Activated CD4-positive, alpha-beta T cell treated with anti-CD3 and anti-CD28 coated beads for 48 hours (primary cell): ENCODE measurements at regions not wholly inside any gene's neighbourhood (a gene's known extent, or its start where the extent isn't known, plus 50 kb on each side); places are given as distances from the start of the nearest gene placed in this dataset.

Experiments used
- DNase-seq: peaks from one replicate; pipeline ENCODE4 v3.0.0-alpha.2; 2020

DNA sequence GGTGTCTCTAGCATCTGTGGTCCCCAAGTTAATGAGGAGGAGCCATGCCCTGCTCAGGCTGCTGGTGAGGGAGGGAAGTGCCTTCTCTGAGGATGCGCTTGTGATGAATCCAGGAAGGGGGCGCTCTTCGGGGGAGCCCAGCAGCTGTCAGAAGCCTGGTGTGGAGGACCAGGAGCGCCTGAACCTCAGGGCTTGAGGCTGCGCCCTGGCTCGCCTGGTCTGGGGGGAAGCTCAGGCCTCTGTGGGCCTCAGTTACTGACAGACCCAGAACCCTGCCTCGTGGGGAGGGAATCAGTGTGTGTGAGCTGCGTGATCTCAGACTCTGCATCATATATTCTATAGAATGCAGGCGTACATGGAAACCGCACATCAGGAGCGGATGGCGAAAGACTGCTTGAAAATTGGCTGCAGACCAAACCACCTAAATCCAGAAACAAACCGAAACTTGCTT, 126.1 kb downstream of the SEC14L1 start:
- DNase-seq, result peak; percentile 46

DNA sequence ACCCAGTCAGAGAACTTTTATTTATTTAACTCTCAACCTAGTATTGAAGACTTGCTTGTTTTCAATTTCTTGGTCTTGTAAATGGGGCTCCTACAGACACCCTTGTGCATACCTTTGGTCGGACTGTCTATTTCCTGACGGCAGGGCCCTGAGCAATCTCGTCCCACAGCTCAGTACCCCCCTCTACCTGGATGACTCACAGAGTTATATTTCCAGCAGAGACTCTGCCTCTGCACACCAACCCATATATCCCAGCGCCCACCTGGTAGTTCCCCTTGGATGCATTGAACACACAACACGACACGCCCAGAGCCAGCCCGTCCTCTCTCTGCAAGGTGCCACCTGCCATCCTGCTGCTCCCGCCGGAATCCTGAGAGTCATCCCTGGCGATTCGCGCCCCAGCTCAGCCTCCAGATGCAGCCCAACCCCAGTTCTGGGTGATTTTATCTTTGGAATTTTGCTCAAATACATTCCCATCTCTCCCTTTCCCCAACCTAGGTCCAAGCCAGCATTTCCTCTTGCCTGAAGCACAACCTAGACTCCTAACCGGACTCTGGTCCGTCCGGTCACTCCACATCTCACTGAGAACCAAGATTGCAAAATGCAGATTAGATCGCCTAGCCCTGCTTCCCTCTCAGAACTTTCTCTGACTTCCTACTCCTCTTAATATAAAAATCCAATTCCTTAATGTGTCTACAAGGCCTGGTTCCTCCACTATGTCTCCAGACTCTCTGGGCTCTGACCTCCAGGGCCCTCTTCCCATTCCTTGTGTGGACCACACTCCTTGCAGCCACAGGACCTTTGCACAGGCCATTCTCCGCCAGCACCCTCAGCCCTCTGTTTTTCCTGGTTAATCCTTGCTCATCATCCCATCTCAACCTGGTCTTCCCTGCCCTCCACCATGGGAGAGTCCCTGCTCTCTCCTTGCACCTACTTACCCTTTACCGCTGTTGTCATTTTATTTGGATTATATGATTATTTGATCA, 129.2 kb downstream of the SEC14L1 start:
- no peak for DNase-seq

DNA sequence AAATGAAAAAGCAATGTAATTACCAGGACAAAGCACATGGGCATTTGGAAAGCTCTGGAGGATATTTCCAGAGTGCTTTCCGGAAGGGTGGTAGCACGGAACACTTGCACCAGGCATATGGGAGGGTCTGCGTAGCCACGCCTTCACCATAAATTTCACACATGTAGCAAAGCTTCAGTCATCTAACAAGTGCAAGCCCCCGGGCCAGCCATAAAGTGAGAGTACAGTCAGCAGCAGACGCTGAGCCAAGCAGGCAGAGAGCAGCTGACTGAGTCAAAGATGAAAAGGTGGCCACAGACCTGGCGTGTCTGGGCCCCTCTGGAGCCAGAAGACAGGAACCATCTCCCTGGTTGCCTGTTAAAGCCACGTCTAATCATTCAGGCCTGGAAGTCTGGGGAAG, 130.6 kb downstream of the SEC14L1 start:
- DNase-seq, result no peak

DNA sequence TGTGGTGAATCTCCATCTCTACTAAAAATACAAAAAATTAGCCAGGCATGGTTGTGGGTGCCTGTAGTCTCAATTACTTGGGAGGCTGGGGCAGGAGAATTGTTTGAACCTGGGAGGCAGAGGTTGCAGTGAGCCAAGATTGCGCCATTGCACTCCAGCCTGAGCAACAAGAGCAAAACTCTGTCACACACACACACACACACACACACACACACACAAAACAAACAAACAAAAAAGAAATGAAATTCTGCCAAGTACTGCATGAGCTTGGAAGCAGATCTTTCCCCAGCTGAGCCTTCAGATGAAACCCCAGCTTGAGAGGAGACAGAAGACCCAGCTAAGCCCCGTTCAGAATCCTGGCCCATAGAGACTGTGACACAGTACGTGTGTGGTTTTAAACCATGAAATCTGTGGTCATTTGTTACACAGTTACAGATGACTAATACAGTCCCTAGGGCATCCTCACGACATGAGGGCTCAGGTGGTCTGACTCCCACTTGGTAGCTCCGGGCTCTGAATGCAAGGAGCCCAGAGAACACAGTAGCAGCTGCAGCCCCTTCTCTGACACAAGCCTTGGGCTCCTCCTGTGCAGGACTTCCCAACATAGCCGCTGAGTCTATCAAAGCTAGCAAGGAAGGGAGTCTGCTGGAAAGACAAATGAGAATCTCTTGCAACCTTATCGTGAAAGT, 132.8 kb downstream of the SEC14L1 start:
- DNase-seq, result no peak

DNA sequence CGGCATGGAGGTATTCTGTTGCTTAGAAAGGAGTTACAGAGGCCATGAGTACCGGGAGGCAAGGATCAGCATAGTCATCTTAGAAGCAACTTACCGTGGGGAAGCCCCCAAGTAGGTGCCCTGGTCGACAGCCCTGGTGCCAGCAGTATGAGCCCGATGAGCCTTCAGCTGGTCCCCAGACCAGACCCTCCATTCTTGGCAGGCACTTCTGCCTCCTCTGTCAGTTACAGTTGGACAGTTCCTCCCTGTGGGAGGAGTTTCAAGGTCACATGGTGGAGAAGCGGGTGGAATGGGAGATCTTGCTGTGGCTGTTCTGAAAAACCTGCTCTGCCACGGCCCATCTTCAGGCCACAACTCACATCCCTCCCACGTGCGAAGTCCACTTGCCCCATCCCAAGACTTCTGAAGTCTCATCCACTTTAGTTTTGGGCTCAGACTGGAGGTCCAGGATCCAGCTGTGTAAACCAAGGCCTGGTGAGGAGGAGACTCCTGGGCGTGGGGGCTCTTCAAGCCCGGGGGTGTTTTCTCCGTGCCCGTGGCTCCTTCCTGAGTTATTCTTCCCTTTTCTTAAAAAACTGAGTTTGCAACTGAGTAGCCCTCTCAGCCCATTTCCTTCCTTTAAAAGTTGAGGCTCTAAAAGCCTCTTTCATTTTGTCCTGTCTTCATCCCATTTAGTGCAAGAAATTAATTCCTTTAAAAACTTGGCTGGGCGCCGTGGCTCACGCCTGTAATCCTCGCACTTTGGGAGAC, 133.5 kb downstream of the SEC14L1 start:
- no peak for DNase-seq

DNA sequence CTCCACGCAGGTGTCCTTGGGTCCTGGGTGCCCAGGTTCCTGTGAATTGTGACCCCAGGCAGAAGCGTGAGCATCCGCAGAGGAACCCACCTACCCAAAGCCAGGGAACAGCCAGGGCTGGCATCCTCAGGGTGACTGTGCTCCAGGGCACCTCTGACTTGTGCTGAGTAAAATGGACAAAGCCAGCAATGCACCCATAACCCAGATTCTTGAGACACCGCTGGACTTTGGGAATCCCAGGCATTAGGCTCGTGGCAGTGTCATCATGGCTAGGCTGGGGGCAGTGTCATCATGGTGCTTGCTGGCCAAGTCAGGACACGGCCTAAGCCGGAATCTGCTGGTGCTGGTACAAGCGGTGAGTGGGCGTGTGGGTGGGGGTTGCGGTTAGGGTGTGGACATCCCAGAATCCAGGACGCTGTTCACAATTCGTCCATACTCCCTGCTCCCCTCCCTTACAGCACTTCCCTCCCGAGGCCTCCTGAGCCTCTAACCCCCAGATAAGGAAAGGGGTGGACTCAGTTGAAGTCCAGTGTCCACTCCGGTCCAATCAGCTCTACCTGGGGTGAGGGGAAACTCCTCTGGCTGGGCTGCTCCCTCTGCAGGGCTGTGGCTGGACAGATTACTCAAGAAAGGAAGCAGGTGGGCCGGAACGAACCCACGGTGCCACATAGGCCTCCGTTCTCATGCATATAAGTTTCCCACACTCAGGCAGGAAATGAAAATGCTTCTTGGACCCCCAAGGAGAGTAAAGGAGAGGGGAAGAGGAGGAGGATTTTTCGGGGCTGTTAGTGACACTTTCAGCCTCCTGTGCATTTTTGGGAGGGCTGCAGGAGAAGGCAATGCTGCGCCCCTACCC, 138.9 kb downstream of the SEC14L1 start:
- no peak for DNase-seq

DNA sequence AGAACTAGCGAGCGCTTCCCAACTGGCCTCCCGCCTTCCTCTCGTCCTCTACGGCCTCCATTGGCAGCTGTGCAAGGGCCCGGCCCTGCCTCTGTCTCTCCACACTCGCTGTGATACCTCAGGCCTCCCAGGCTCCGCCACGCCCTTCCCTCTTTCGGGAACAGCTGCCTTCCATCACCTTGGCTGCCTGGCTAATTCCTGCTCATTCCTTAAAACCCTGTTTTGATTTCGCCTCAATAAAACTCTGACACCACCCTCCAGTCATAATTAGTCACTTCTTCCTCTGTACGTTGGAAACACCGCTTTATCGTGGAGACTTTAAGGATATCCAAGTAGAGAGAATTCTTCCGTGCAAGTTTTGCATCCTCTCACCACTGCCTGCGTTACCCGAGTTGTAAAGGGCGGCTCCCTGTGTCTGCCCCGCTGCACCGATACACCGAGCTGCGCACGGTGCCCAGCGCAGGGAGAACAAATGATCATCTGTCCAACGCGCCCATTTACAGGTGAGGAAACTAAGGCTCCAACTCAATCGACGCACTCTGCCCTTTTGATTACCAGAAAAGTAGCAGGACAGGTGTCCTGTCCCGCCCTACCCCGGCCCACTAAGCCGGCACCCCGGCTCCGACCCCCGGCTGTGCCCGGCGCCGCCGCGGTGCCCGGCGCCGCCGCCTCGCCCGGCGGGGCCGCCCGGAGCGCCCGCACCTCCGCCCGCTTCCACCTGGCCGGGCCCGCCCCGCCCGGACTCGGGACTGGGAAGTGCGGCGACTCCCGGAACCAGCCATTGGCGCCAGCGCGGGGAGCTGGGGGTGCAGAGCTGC, 139.7 kb downstream of the SEC14L1 start:
- peak; percentile 26 for DNase-seq

DNA sequence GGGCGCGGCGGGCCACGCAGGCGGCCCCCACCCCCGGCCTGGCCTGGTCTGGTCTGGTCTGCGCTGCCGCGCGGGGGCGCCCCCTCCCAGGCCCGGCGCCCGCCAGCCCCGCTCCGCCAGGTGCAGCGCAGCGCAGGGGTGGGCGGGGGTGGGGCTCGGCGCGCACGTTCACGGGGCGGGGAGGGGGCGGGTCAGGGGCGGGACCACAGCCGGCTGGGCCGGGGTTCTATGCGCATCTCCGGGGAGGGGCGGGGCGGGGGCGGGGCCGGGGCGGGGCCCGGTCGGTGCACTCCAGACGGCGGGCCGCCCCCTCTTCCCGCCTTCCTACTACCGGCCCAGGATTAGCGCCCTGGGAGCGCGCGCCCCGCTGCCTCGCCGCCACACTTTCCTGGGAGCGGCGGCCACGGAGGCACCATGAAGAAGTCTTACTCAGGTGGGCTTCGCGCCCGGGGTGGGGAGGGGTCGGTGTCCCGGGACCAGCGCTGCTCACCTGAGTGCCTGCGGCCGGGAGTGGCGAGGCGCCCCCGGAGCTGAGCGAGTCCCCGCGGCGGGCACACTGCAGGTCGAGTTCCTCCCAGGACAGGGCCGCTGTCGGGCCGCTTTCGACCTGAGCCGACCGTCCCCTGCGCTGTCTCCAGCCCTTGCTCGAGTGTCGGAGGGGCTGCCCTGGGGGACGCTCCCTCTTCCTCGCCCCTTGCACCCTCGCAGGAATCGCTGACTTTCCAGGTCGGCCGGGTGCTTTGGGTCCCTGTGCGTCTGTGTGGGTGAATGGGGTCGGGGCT, 140.5 kb downstream of the SEC14L1 start:
- DNase-seq, result peak; percentile 53

DNA sequence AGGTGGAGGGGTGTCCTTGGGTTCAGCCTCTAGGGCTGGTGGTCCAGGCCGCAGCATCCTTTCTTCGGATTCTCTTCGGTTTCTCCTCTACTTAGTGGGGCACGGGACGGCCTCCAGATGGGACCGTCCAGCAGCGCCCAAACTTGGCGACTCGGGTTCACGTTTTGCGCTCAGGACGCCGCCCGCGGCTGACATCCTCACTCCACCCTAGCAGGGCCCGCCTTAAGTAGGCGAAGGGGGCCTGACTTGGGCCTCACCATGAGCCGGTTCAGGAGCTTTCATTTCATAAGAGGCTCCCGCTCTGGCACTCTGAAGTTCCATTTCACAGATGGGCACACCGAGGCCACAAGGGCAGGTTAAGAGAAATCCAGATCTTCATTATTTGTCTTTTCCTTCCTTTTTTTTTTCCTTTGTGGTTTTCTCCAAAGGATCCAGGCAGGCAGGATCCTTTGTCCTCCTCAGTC, 141.2 kb downstream of the SEC14L1 start:
- DNase-seq, result no peak

DNA sequence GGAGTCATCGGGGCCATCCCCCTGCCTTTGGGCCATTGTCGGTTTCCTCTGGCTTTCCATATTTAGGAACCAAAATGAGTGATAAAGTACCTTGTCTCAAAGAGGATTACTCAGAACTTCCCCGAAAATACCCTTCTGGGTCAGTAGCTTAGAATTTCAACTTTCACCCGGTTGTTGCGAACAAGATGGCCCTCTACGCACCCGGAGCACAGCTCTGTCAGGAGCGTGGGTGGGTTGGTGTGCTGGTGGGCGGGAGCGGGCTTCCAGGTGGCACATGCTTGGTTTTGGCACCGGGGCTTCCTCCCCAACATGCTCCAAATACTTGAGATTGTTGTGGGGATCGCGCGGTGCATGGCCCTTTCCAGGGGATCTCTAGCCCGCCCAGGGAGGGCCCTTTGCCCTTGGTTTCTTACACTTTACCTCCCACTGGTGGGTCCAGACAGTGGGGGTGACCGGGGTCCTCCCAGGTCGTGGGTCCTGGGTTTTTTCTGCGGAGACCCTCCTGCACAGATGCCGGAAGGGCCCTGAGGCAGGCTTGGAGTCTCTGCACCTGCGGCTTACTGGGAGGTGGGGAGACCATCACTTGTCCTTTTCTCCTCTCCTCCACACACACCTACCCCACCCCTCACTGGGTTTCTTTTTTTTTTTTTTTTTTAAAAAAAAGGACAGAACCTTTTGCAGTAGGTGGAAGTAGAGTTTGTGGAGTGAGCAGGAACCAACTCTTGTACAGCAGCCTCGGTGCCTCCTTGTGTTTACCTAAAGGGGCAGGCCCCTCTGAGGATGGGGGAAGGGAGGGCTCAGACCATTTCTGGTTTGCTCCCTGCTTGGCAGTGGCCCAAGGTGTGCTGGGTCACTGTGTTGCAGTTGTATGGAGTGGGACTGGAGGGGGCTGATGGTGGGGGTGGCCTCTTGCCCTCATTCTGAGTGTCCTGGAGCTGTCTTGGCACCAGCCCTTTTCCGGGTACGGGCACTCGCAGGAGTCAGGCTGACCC, 142.1 kb downstream of the SEC14L1 start:
- no peak for DNase-seq

DNA sequence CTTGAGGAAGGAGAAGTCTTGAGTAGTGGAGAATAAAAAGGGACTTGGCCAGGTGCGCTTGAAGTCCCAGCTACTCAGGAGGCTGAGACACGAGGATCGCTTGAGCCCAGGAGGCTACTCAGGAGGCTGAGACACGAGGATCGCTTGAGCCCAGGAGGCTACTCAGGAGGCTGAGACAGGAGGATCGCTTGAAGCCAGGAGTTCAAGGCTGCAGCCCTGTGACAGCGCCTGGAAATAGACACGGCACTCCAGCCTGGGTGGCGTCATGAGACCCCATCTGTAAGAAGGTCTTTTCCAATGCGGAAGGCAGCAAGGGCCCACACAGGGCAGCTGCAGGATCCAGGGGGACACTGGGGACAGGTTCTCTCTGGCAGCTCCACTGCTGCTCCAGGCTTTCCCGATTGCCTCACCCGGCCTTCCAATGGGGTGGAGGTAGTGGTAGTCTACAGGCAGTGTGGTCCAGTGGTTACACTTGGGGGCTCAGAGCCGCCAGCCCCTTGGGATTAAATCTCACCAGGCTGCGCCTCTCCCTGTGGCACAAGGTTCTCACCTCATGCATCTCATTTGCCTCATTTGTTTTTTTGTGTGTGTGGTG, 143.4 kb downstream of the SEC14L1 start:
- no peak for DNase-seq

DNA sequence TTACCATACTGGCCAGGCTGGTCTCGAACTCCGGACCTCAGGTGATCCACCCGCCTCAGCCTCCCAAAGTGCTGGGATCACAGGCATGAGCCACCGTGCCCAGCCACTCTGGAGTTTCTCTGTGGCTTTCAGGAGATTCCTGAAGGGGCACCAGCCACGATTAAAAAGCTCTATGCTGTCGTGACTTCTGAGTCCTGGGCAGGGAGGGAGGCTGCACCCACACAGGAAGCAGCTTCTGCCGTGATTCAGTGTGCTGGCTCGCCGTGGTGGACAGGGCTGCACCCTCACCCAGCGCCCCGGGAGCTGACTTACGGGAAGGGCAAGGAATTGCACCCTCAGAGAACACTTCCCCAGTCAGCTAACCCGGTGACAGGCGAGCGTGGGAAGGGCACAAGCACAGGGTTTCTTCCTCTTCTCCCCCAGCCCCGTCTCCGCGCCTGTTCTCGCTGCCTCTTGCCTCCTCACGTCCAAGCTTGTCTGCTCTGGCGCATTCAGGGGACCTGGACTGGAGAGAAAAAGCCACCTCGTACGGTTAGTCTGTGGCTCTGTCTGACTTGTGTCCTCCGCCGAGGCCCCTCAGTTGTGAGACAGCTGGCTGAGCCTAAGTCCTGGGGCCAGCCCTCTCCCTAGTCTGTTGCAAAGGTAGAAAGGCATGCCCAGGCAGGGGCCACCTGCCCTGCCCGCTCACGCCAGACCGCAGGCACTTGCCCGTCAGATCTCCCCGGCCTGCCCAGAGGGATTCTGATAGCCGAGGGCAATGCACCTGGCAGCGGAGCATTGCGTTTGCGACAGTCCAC, 145.0 kb downstream of the SEC14L1 start:
- peak; percentile 24 for DNase-seq

DNA sequence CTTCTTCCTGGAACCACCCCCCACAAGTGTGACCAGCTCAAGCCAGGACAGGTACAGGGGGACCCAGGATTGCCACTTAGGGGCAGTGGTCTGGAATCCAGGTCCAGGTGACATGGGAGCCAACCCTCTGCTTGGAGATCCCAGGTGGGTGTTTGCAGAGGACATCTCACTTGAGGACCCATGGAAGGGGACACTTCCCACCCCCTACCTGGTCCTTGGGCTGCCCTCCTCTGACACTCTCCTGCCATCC, 145.5 kb downstream of the SEC14L1 start:
- DNase-seq, result no peak

DNA sequence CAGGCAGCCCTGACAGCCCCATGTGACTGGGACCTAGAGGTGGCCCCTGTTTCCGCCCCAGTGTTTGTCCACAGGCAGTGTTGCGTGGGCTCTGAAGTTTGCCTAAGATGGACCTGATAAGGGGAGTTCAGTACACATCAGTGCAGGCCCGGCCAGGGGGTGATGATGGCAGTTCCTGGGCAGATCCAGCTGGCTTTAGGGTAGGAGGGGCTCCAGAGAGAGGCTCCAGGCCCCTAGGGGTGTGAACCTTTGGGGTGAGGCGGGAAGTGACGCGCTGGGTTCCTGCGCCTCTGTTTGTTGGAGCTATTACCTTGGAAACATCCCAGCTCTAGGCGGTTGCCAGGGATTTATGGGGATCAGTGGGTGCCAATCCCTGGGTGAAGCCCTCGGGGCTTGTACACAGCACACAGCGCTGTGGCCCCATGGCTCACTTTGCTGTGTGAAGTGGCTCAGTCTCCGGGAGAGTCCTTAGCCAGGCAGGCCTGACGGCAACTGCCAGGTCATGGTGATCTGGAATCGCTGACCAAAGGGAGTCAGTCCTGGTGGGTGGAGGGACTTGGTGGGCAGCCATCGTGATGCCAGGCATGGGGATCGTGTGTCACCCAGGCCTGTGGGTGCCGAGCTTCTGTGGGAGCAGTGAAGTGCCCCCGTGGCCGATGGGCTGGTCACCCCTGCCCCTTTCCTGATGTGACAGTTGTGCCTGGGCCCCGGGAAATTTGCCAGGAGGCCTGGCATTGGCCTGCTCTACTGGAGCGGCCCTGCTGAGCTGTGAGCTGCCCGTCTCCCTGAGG, 146.1 kb downstream of the SEC14L1 start:
- no peak for DNase-seq

DNA sequence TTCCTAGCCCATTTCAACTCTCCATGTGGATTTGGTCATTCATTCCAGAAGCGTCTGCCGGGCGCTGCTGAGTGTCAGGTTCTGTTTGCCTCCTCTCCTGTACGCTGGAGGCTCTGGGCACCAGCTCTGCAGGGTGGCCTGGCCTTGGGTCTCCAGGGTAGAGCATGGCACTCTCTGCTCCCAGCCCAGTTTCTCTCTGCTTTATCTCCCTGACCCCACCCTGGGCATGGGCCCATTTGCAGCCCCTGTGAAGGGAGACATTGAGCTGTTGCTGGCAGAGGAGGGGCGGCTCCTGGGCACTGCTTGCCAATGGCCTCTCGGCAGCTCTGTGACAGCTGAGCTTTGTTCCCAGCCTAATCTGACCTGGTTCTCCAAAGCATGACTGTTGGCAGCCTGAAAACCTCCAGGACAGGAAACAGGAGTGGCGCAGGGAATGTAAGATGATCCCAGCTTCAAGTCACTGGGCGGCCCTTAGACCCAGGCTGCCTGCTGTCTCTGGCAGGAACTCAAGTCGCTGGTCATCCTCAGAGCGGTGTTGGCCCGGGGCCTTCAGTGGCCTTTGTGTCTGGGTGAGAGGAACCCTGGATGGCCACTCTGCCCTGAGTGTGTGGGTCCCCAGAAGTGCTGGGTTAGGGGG, 146.8 kb downstream of the SEC14L1 start:
- no peak for DNase-seq

DNA sequence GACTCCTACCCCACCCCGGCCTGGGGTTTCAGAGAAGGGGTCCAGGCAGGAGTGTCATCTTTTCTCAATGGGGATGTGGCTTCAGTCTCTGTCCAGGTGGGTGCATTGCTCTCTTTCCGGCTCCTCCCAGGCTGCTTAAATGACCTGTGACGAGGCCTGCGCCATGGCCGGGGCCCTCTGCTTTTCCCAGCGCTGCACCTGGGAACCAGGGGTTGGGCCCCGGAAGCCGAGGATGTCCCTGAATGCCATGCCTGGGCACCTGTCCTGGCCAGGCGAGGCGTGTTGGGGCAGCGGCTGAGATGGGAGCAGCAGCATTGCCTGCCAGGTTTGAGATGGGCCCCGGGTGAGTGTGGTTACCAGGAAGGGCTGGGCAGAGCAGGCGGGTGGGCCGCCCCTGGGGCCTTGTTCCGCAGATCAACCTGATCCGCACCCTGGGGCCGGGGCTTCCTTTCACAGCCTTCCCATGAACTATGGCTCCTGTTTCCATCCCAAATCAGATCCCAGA, 147.4 kb downstream of the SEC14L1 start:
- no peak for DNase-seq
